ENCODE measurements at regions not wholly inside any gene's neighbourhood (a gene's known extent, or its start where the extent isn't known, plus 50 kb on each side); places are given as distances from the start of the nearest gene placed in this dataset.

GRCh38 chr10:52663161-52663560 lies 109.4 kb downstream of the MBL2 start:
- TF ChIP-seq POLR2AphosphoS5 (IDR thresholded peaks at IDR 0.05) = no peak
- TF ChIP-seq CTCF (IDR thresholded peaks at IDR 0.05) = no peak
- TF ChIP-seq POLR2A (IDR thresholded peaks at IDR 0.05) = no peak
- TF ChIP-seq EP300 (IDR thresholded peaks at IDR 0.05; ENCODE audit: low read depth) = no peak
- no peak for DNase-seq

GRCh38 chr10:52664629-52665028 lies 108.0 kb downstream of the MBL2 start:
- no peaks in the 10 kb centered on the region for H3K9me3 ChIP-seq
- H3K4me1 ChIP-seq = no peaks in the 10 kb centered on the region
- TF ChIP-seq POLR2AphosphoS5 (IDR thresholded peaks at IDR 0.05) (no peak), POLR2A (IDR thresholded peaks at IDR 0.05) (no peak)
- no peak overlapping the region for H3K27ac ChIP-seq
- intact Hi-C loops (cut with DNase I; ENCODE audit: low total_unique reads) (no loop called here), in situ Hi-C loops (cut with MboI; ENCODE audit: low pct_ligation_motif_present in 1 of 4, low pct_unique_long_range_greater_than_20kb in 1 of 4, low sequenced_read_pairs in 3 of 4) (no loop called here)
- no peak for DNase-seq
- 69 to 73% methylated on average over 3 of the region's 3 CpGs for WGBS, 2 donors (ENCODE audit: low coverage in 1 of 2)
- H3K27me3 ChIP-seq = no peaks in the 10 kb centered on the region
- no peaks in the 10 kb centered on the region for H3K36me3 ChIP-seq
- no peak overlapping the region for H3K4me3 ChIP-seq

More at GRCh38 chr10:52663161-52663560, 109.4 kb downstream of the MBL2 start:
- 95 to 100% methylated on average over 1 to 3 of the region's 3 CpGs for WGBS, 2 donors (ENCODE audit: low coverage in 1 of 2)
- Histone ChIP-seq H3K27ac (no peak overlapping the region), H3K4me3 (no peak overlapping the region), H3K4me1 (no peaks in the 10 kb centered on the region), H3K9me3 (no peaks in the 10 kb centered on the region), H3K27me3 (no peaks in the 10 kb centered on the region), H3K36me3 (no peaks in the 10 kb centered on the region)
- in situ Hi-C loops (cut with MboI; ENCODE audit: low pct_ligation_motif_present in 1 of 4, low pct_unique_long_range_greater_than_20kb in 1 of 4, low sequenced_read_pairs in 3 of 4) (no loop called here), intact Hi-C loops (cut with DNase I; ENCODE audit: low total_unique reads) (no loop called here)

GRCh38 chr10:52665821-52666220 lies 106.8 kb downstream of the MBL2 start:
- Histone ChIP-seq H3K4me3 (no peak overlapping the region), H3K9me3 (no peaks in the 10 kb centered on the region), H3K36me3 (no peaks in the 10 kb centered on the region), H3K27me3 (no peaks in the 10 kb centered on the region), H3K27ac (no peak overlapping the region), H3K4me1 (no peaks in the 10 kb centered on the region)
- DNase-seq = no peak
- intact Hi-C loops (cut with DNase I; ENCODE audit: low total_unique reads) (no loop called here), in situ Hi-C loops (cut with MboI; ENCODE audit: low pct_ligation_motif_present in 1 of 4, low pct_unique_long_range_greater_than_20kb in 1 of 4, low sequenced_read_pairs in 3 of 4) (no loop called here)
- 73 to 100% methylated on average over 1 of the region's 1 CpG for WGBS, 2 donors (ENCODE audit: low coverage in 1 of 2)
- no peak for TF ChIP-seq POLR2A (IDR thresholded peaks at IDR 0.05)
- no peak for TF ChIP-seq CTCF (IDR thresholded peaks at IDR 0.05)

- Histone ChIP-seq H3K4me3 (no peak overlapping the region), H3K4me1 (no peaks in the 10 kb centered on the region), H3K27ac (no peak overlapping the region), H3K36me3 (no peaks in the 10 kb centered on the region), H3K9me3 (no peaks in the 10 kb centered on the region), H3K27me3 (no peaks in the 10 kb centered on the region)
- in situ Hi-C loops (cut with MboI; ENCODE audit: low pct_ligation_motif_present in 1 of 4, low pct_unique_long_range_greater_than_20kb in 1 of 4, low sequenced_read_pairs in 3 of 4) = no loop called here
- intact Hi-C loops (cut with DNase I; ENCODE audit: low total_unique reads) = no loop called here
- DNase-seq = no peak
- no peak for TF ChIP-seq POLR2A (IDR thresholded peaks at IDR 0.05)
- no peak for TF ChIP-seq CTCF (IDR thresholded peaks at IDR 0.05)
- TF ChIP-seq EP300 (IDR thresholded peaks at IDR 0.05; ENCODE audit: low read depth) = no peak
- no peak for TF ChIP-seq POLR2AphosphoS5 (IDR thresholded peaks at IDR 0.05)
- WGBS, 2 donors (ENCODE audit: low coverage in 1 of 2) = 77 to 88% methylated on average over 1 of the region's 1 CpG
Observed at GRCh38 chr10:52666931-52667330, 105.7 kb downstream of the MBL2 start.

- intact Hi-C loops (cut with DNase I; ENCODE audit: low total_unique reads) (no loop called here), in situ Hi-C loops (cut with MboI; ENCODE audit: low pct_ligation_motif_present in 1 of 4, low pct_unique_long_range_greater_than_20kb in 1 of 4, low sequenced_read_pairs in 3 of 4) (no loop called here)
- Histone ChIP-seq H3K27ac (no peak overlapping the region), H3K9me3 (no peaks in the 10 kb centered on the region), H3K4me1 (no peaks in the 10 kb centered on the region), H3K36me3 (no peaks in the 10 kb centered on the region), H3K27me3 (no peaks in the 10 kb centered on the region), H3K4me3 (no peak overlapping the region)
- WGBS, 2 donors (ENCODE audit: low coverage in 1 of 2) = 66 to 85% methylated on average over 2 of the region's 2 CpGs
- TF ChIP-seq POLR2A (IDR thresholded peaks at IDR 0.05) (no peak), POLR2AphosphoS5 (IDR thresholded peaks at IDR 0.05) (no peak), CTCF (IDR thresholded peaks at IDR 0.05) (no peak), EP300 (IDR thresholded peaks at IDR 0.05; ENCODE audit: low read depth) (no peak)
- DNase-seq = no peak
Observed at GRCh38 chr10:52668024-52668423, 104.6 kb downstream of the MBL2 start.

Measured in transverse colon (tissue), 4 donors.